Medulla oblongata (tissue), 1 donor: ENCODE measurements at regions not wholly inside any gene's neighbourhood (a gene's known extent, or its start where the extent isn't known, plus 50 kb on each side); places are given as distances from the start of the nearest gene placed in this dataset.
"Not testable (repeated sequence)": the region's sequence is repeated elsewhere in the genome, so short reads cannot be mapped to it uniquely, and the experiment has no call there.

Experiments used
- DNase-seq: peaks from one replicate; pipeline ENCODE4 v3.0.0-alpha.2; 2015; ENCODE audit errors: extremely low spot score

DNA sequence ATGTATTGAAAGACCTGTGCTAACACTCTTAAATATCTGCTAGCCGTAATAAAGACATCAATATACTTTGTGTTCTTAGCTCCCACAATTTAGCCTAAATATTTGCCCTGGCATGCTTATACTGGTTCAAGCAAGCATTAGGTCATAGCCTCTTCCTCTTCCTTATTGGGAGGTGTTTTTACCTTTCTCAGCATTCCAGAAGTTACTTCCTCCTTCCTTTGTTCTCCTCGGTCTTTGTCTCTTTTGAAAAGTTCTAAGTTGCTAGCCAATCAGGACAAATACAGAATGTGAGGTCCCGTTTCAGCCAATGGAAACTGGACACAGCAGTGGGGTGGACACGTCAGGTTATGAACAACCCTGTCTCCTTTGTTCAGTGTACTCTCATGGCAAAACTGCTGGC, 2543.6 kb downstream of the PCDH9 start:
- not testable (repeated sequence) for DNase-seq

GRCh38 chr13:64684685-64685431, 2545.3 kb downstream of the PCDH9 start:
- no peak for DNase-seq

- DNase-seq = no peak
Observed at GRCh38 chr13:64684108-64684507, 2546.0 kb downstream of the PCDH9 start.

GRCh38 chr13:64680739-64681138, 2549.4 kb downstream of the PCDH9 start:
- DNase-seq = no peak

- DNase-seq = no peak
Observed at GRCh38 chr13:64675255-64675892, 2554.8 kb downstream of the PCDH9 start.

GRCh38 chr13:64674126-64674525, 2556.0 kb downstream of the PCDH9 start:
- no peak for DNase-seq

DNA sequence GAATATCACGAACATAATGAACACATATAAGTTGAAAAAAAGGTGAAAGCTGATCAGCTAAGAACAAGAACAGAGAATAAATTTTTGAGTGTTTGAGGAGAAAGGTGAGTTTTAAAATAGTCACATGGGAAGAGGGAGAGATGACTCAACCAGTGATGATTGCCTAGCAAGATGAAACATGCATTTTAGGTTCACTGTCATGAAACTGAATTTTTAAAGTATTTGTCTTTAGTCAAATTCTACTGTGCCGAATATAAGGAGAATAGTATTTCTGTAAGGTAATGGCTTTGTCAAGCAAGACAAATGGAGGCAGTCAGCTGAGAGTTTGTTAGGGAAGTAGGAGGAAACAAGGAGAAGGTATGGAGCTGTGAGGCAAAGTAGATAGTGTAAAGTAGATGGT, 2557.4 kb downstream of the PCDH9 start:
- no peak for DNase-seq

- DNase-seq = no peak
Observed at GRCh38 chr13:64662887-64663593, 2567.1 kb downstream of the PCDH9 start.

DNA sequence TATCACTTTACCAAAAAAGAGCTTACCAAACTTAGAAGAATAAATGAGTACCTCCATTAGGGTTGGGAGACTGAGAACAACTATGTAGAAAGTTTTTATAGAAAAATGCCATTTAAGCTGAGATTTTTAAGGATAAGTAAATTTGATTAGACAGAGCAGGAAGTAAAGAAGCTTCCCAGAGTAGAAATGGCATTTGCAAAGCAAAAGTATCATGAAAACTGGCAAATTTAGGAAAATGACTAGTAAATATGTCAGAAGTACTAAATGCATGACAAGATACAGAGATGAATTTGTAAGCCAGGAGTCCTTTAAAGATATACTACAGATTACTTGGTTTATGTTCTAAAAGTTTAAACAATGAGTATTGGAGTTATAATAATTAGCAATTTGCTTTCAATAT, 2581.8 kb downstream of the PCDH9 start:
- DNase-seq = no peak

DNA sequence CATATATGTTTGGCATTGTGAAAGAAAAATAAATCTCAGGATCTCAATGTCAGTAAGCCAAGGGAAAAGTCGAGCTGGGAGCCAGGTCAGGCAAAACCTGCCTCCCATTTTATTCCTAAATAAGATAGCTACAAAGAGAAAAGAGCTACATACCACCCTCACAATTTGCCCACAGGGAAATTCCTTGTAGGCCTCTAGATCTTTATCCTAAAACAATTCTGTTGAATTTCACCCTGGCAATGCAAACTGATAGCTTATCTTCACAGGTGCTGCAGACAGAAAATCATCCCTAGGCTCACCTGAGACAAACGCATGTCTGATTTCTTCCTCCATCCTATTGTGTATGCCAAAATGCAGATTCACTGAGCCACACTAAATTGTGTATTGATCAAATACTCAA, 2587.1 kb downstream of the PCDH9 start:
- no peak for DNase-seq

DNA sequence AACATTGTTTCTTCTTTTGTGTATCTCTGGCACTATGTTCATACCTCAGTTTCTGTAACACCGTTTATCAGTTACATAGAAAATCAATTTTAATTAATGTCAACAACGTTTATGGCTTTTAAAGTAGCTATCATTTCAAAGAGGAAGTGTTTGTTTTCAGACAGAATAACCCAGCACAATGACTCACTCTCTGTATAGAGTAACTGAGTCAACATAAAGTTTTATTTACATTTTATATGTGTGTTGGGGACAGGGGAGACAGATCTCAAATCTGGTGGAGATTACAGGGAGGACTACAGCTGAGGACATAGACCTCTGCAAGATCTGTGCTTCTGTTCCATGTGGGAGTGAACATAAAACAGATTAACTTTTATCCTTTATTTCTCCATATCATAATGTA, 2590.1 kb downstream of the PCDH9 start:
- no peak for DNase-seq

GRCh38 chr13:64639206-64639605, 2590.9 kb downstream of the PCDH9 start:
- DNase-seq = no peak

- DNase-seq = no peak
Observed at GRCh38 chr13:64633948-64634347, 2596.2 kb downstream of the PCDH9 start.

GRCh38 chr13:64627654-64628053, 2602.5 kb downstream of the PCDH9 start:
- no peak for DNase-seq

- DNase-seq = no peak
Observed at GRCh38 chr13:64626105-64626504, 2604.0 kb downstream of the PCDH9 start.

DNA sequence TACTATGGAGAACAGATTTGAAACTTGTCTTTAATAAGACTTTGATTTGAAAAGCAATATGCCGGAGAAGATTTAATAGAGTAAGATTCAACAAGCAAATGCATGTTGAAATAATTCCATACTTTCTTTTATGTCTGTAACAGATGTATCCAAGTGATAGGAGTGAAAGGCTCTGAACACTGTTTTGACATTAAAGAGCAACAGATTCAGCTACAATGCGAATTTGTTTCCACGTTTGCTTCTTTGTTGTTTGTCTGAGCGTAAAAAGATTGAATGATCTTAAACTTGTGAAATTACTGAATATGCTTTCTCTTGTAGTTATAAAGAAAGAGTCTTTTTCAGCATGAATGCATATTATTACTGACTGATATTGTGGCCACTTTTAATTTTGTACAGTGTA, 2612.9 kb downstream of the PCDH9 start:
- no peak for DNase-seq

GRCh38 chr13:64591971-64592370, 2638.2 kb downstream of the PCDH9 start:
- no peak for DNase-seq

DNA sequence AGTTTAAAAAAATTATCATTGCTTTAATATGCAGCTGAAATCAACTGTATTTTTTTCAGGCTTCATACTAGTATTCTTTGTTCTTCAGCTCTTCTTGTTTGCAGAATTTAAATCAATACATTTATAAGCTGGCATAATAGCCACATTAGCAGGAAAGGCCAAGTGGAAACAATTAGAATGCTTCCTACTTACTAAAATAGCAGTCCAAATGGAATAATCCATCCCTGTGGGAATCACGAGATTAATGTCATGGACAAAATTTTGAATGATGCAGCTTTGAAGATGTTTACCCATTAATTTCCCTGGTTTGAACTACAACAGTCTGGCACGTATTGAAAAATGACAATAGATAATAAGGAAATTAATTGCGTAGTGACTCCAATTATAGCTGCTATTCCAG, 2650.8 kb downstream of the PCDH9 start:
- no peak for DNase-seq

- no peak for DNase-seq
Observed at GRCh38 chr13:64568748-64569147, 2661.4 kb downstream of the PCDH9 start.

GRCh38 chr13:64558031-64558430, 2672.1 kb downstream of the PCDH9 start:
- DNase-seq = not testable (repeated sequence)

GRCh38 chr13:64556376-64556775, 2673.8 kb downstream of the PCDH9 start:
- DNase-seq = no peak

DNA sequence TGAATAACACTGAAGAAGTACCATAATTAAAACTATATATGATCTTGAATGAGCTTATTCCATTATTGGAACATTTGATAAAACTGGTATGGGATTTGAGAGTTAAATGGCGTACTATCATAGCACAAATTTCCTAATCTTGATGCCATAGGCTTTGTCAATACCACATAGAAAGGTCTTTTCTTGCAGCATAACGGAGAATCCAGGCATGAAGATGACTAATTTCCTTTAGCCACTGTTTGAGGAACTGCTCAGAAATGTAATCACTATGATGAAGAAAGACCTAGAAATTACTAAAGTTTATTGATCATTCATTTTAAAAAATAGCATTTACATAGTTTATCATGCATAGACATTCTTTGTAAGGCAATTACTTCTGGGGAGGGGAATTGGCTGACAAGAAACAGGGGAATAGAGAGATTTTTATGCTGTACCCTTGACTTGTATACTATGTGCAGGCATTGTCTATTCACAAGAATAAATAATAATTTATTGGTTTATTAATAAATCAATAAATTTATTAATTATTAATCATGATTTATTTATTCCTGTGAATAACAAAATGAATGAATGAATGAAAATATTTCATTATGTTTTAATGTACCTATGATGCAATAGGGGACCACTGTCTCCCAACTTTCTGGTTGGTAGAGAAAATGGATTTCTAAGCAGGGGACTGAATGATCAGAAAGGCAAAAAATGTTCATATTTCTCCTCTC, 2676.6 kb downstream of the PCDH9 start:
- DNase-seq = no peak
